ENCODE measurements at regions not wholly inside any gene's neighbourhood (a gene's known extent, or its start where the extent isn't known, plus 50 kb on each side); places are given as distances from the start of the nearest gene placed in this dataset.

- TF ChIP-seq, protein P1, sequence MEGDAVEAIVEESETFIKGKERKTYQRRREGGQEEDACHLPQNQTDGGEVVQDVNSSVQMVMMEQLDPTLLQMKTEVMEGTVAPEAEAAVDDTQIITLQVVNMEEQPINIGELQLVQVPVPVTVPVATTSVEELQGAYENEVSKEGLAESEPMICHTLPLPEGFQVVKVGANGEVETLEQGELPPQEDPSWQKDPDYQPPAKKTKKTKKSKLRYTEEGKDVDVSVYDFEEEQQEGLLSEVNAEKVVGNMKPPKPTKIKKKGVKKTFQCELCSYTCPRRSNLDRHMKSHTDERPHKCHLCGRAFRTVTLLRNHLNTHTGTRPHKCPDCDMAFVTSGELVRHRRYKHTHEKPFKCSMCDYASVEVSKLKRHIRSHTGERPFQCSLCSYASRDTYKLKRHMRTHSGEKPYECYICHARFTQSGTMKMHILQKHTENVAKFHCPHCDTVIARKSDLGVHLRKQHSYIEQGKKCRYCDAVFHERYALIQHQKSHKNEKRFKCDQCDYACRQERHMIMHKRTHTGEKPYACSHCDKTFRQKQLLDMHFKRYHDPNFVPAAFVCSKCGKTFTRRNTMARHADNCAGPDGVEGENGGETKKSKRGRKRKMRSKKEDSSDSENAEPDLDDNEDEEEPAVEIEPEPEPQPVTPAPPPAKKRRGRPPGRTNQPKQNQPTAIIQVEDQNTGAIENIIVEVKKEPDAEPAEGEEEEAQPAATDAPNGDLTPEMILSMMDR (conservative IDR thresholded peaks at IDR 0.05), result no peak
- TF ChIP-seq ZFX (IDR thresholded peaks at IDR 0.05), result no peak
These were observed 204.5 kb upstream of the GHITM start for GRCh38 chr10:83934641-83935338.

Measured in C4-2B (cell line).